NCI-H2196 treated with DMSO at 0.1 percent for 48 hours (cell line): ENCODE measurements at regions not wholly inside any gene's neighbourhood (a gene's known extent, or its start where the extent isn't known, plus 50 kb on each side); places are given as distances from the start of the nearest gene placed in this dataset.
A peak's percentile ranks its signal among the peaks of the same experiment; 100 is the strongest.

Experiments used
- DNase-seq: peaks from one replicate; lab custom pipeline; 2025; ENCODE audit not compliant: unreplicated experiment; lab: John Stamatoyannopoulos, UW

DNA sequence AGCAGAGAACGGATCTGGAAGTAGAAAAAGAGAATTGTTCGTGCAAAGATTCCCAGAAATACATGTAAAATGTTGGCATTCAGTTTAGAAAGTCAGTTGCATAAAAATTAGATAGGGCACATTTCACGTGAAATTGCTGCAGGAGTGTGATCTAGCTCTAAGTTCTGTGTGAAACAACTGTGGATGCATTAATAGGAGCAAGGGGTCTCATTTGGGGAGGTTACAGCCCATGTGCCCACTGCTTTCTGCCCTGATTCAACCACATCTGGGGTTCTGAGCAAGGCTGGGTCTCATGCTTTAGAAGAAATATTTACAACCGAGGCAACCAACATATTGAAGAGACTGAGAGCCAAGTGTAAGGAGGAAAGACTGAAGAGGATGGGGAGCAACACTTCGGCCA is 639.0 kb downstream of the BCOR start:
- no peak for DNase-seq

GRCh38 chrX:39459204-39459603 is 638.6 kb downstream of the BCOR start:
- DNase-seq: no peak

- peak; percentile 34 for DNase-seq
Measured at GRCh38 chrX:39459952-39460351, 637.8 kb downstream of the BCOR start.

DNA sequence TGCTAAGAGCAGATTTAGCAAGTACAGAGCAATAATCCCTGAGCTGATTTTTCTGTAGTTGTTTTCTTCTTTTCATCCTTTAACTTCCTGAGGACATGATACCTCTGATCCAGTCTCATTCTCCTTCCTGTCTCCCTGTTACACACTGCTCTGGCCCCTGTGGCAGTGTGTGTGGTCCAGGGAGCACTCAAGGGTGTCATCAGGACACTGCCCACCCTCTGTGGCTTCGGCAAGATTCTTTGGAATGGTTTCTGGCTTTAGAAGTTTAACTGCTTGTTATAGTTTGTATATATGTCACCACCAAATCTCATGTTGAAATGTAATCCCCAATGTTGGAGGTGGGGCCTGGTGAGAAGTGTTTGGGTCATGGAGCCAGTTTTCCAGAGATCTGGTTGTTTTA is 637.3 kb downstream of the BCOR start:
- no peak for DNase-seq

- no peak for DNase-seq
Measured at GRCh38 chrX:39462835-39463234, 634.9 kb downstream of the BCOR start.

DNA sequence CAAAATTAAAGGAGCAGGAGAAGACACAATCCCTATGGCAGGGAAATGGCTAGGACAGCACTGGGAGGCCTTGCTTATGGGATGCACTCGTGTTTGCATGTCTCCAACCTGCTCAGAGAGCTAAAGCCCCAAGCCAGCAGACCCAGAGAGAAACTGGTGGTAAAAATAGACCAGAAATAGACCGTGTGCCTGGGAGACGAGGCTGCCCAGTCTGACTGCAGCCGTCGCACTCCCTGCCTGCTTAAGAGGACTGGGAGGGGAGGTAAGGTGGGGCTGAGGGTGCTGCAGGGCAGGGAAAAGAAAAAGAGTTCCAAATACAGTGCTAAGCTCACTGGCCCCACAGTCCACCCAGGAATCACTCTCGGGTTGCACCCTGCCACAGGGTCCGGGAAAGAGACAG is 633.5 kb downstream of the BCOR start:
- DNase-seq: no peak

- no peak for DNase-seq
Measured at GRCh38 chrX:39465467-39465866, 632.3 kb downstream of the BCOR start.

DNA sequence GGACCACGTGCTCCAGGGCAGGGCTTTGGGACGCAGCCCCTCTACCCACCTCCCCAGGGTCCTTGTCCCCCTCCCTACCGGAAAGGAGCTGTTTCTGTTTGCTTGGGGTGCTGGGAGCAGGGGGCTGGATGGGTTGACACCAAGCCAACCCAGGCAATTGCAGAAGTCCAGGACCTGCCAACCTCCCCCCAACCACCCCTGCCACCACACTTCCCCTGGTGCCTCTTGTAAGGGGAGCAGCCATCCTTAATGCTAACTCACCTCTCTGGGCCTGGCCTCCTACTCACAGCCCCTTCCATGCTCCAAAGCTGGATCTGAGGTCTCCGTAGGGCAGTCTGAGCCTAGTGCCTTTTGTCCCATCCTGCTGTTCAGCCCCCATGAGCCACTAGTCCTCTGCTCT is 631.9 kb downstream of the BCOR start:
- DNase-seq: no peak

- no peak for DNase-seq
Measured at GRCh38 chrX:39469126-39469525, 628.6 kb downstream of the BCOR start.

- DNase-seq: no peak
Measured at GRCh38 chrX:39470588-39471407, 627.0 kb downstream of the BCOR start.

DNA sequence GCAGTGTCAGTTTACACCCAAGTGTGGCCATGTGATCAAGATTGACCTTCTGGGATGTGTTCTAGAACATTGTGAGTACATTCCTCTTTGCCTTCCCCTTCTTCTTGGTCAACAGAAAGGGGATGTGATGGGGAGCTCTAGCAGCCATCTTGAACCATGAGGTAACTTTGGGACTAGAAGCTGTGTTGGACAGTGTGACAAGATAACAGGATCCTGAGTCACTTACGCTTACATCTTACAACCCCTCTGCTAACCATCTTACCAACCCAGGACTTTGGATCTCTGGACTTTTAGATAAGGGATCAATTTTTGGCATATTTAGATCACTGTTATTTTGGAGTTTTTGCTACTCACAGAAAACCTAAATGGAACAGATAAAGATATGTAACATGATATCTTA is 625.6 kb downstream of the BCOR start:
- DNase-seq: no peak

- no peak for DNase-seq
Measured at GRCh38 chrX:39473812-39474211, 623.9 kb downstream of the BCOR start.

- DNase-seq: no peak
Measured at GRCh38 chrX:39475372-39475771, 622.4 kb downstream of the BCOR start.

GRCh38 chrX:39476604-39477021 is 621.1 kb downstream of the BCOR start:
- no peak for DNase-seq

- DNase-seq: no peak
Measured at GRCh38 chrX:39477031-39477761, 620.6 kb downstream of the BCOR start.

- no peak for DNase-seq
Measured at GRCh38 chrX:39477762-39478120, 620.0 kb downstream of the BCOR start.

DNA sequence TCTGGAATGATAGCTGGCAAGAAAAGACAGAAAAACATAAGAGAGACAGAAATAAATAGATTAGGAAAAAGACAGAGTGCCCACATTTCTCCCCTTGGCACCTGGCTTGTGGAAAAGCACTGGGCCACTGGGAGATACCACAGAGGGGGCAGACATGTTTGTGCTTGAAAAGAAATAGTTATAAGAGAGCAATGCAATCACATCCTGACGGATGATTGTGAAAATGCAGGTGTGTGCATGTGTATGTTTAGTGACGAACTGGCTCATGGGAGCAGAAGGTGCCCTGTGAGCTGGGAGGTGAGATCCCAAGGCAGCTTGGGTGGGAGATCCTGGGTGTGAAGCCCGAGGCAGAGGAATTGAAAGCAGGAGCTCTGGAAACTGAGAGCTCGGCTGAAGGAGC is 617.9 kb downstream of the BCOR start:
- no peak for DNase-seq

DNA sequence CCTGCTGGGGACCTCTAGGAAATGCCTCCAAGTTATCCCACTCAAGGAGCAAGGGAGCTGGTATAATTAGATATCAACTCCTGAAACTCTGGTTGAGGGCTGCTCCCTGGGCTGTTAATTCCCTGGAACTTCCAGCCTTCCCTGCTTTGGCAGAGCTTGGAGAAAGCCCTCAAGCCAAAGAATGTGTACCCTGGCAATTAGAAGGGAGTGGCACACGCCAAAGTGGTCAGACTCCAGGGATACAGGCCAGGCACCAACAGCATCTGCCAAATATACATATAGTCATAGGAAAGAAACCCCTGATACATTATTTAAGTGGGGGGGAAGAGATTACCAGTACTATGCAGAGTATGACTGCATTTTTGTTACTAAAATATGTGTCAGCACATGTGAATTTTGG is 616.8 kb downstream of the BCOR start:
- no peak for DNase-seq

GRCh38 chrX:39481621-39482020 is 616.1 kb downstream of the BCOR start:
- DNase-seq: no peak

DNA sequence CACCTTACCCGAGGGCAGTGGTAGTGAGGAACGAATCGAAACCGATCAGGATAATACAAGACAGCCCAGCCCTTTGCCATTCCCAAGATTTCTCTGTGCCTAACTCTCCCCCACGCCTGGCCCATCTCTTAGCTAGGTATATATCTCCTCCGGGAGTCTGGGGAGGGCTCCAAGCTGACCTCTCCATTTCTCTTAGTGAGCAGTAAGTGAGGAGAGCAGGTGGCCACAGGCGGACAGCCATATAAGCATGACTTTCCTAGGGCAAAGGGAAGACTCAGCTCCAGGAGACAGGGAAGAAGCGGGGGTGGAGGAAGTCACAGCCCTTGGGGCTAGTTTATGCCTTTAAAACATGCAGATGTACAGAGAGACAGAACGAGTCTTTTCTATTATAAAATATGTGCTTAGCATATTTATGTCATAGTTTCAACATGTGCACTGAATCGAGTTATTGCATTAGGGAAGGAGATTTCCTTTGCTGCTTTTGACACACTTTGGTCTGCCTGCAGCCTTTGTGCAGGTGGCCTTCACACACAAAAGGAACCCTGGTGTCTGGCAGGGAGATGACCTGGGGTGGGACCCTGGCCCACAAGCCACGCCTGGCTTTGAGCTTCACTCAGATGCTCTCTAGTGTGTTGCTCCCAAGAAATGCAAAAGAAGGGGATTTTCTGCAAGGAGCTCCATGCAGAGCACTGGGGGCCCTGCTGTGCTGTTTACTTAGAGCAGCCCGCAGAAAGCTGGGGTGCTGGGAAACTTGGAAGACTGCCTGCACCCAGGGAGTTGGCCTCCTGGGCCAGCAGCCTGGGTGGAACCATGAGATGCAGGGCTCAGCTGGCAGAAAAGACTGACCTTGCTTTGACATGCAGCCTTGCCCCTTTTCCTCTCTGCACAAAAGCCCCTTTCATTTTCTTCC is 613.3 kb downstream of the BCOR start:
- DNase-seq: no peak

DNA sequence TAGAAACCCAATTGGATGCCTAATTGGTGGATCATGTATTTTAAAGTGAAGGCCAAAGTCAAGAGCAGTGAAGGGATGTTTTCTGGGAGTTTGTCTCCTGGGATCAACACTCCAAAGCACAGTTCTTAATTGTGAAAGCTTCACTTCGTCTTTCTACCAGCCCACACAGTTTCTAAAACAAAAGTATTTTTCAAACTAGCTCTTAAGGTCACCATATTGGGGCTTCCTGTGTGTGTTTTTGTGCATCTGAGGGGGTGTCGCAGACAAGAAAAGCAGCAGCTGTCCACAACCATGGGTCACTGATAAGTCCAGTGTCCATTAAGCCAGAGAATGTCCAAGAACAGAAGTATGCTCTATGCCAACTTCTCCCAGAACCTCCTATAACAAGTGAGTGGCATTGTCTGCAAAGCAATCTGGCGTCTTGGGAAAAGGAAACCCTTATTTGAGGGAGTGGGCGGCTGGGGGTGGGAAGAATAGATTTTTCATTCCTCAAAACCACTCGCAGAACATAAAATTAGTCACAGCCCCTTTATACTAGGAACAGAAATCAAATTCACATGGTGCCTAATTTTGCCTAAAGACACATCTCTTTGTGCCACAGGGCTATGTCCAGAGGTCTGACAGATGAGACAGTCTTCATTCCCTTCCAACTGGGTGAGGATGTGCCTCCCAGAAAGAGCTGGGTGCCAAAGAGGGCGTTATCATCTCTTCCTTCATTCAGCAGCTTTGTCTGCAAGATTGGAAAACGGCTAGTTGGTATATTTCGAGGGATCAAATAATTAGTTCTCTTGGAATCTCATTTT is 610.4 kb downstream of the BCOR start:
- no peak for DNase-seq
